ENCODE measurements at regions not wholly inside any gene's neighbourhood (a gene's known extent, or its start where the extent isn't known, plus 50 kb on each side); places are given as distances from the start of the nearest gene placed in this dataset.

- no peak for TF ChIP-seq CTCF (IDR thresholded peaks at IDR 0.05; ENCODE audit: control extremely low read depth in 1 of 3, insufficient read depth in 1 of 3, low read depth in 1 of 3, low read length in 3 of 3)
- no peak for TF ChIP-seq POLR2A (IDR thresholded peaks at IDR 0.05; ENCODE audit: control extremely low read depth in 1 of 2, low read depth in 2 of 2, low read length in 2 of 2)
- no peak for TF ChIP-seq TEAD4 (IDR thresholded peaks at IDR 0.05; ENCODE audit: low read depth, low read length)
- TF ChIP-seq TAF1 (IDR thresholded peaks at IDR 0.05; ENCODE audit: low read depth, low read length): no peak
- TF ChIP-seq KDM1A (IDR thresholded peaks at IDR 0.05; ENCODE audit: borderline replicate concordance, low read length): no peak
- no peak for TF ChIP-seq SIRT6 (IDR thresholded peaks at IDR 0.05; ENCODE audit: low read length)
- TF ChIP-seq EP300 (IDR thresholded peaks at IDR 0.05; ENCODE audit: borderline replicate concordance in 1 of 2, low read depth in 2 of 2, low read length in 2 of 2): no peak
- TF ChIP-seq KDM5A (IDR thresholded peaks at IDR 0.05; ENCODE audit: low read length): no peak
- TF ChIP-seq RBBP5 (IDR thresholded peaks at IDR 0.05; ENCODE audit: borderline replicate concordance, low read depth, low read length): no peak
- TF ChIP-seq TBP (IDR thresholded peaks at IDR 0.05; ENCODE audit: low read depth, low read length): no peak
- TF ChIP-seq MAX (IDR thresholded peaks at IDR 0.05): no peak
These were observed 199.3 kb downstream of the TENT5A start for GRCh38 chr6:81553216-81553615.

Data from H1 (cell line).